ENCODE measurements at regions not wholly inside any gene's neighbourhood (a gene's known extent, or its start where the extent isn't known, plus 50 kb on each side); places are given as distances from the start of the nearest gene placed in this dataset.

DNA sequence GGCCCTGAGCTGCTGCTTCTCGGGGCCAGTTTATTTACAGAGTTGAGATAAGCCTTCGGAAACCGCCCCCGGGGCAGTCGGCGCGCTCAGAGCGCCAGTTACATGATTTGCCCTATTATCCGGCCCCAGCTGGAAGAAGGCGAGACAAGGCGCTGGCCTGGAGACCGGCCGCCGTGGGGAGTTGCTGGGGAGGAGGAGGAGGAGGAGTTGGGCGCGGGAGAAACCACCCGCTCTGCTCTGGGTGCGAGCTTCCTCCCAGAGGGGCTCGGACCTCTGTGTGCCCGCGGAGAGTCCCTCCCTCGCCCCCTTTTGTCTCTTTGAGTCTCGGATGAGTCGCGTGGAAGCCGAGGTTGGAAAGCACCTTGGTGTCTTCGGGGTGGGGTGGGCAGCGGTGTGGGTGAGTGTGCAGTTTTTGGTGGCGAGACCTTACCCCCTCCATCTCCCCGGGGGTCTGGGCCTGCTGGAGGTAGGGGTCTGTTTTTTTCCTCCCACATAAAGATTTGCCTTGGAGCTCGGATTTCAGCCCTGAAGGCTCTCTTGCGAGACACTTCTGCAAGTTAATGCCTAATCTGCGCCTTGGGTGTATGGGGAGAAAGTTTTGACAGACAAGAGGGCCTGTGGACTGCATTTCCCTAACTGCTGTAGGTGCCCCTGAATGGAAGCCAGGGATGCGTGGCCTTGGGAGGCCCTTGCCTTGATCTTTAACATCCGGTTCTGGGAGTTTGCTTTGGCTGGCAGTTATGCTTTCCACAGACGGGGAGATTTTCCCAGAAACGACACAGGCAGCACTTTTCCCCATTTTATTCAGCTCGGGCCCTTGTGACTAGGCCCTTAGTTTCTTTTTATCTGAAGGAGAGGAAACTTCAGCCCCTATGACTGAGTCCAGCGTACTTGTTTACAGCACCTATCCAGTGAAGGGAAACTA lies 80.0 kb downstream of the NDUFS5 start:
- intact Hi-C loops (cut with DNase I) = no loop called here
- peak; percentile 59 for DNase-seq
- ATAC-seq (ENCODE audit: poor library complexity) = peak; percentile 26

- DNase-seq (no peak), ATAC-seq (ENCODE audit: poor library complexity) (no peak)
- intact Hi-C loops (cut with DNase I) = no loop called here
These were observed 80.7 kb downstream of the NDUFS5 start for GRCh38 chr1:39106801-39107327.

DNA sequence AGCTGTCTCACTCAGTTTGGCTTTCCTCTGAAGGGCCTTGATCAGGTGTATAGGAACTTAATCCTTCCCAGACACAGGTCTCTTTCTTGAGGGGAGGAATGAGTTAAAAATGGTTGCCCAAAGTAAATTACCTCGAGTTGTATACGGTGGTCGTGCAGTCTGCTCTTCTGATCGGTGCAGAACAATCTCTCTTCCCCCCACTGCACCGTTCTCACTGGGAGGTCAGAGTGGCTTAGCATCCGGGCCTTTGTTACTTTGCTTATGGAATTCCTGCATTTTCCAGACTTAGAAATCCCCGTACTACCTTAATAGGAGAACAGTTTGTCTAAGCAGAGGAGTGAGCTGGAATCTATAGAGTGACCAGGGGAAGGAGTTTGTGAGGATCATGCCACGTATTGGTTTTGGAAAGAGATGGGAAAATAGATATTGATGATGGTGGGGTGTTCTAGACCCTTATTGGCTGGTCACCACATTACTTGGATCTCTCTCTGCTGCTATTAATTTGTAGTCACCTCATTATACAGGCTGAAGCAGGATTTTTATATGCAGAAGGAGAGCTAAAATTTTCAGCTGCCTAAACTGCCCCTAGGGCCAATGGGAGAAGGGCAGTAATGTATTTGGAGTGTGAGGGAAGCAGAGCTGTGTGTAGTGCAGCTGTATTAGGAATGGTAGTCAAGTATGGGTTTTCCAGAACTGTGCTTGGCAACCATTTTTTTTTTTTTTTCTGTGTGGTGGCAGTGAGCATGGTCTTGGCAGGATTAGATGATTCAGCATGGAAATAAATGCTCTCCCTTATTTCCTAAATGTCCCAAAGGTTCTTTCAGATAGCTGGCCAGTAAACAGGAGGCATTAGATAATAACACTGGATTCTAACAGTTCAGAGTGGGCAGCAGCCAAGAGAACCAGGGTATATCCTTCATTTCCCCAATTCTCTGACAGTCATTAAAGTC lies 81.5 kb downstream of the NDUFS5 start:
- intact Hi-C loops (cut with DNase I) = no loop called here
- ATAC-seq (ENCODE audit: poor library complexity) = no peak
- no peak for DNase-seq

DNA sequence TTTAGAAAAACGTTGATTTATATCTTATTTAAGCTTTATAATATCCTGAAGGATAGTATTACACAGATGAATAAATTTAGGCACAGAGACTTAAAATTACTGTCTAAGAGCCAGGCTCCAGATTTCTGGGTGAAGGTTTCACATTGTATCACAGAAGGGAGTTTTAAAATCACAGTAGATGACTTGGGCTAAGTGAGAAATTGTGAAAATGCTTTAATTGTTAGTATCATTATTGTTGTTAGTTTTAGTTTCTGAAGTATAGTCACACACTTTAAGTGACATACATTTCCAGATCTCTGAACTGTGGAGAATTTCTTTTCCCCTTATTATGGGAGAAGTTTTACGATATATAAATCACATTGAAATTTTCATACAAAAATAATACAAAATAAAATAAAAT lies 83.5 kb downstream of the NDUFS5 start:
- intact Hi-C loops (cut with DNase I) = no loop called here
- DNase-seq (no peak), ATAC-seq (ENCODE audit: poor library complexity) (no peak)

GRCh38 chr1:39110325-39110851 lies 84.2 kb downstream of the NDUFS5 start:
- intact Hi-C loops (cut with DNase I) = no loop called here

GRCh38 chr1:39110882-39111281 lies 84.7 kb downstream of the NDUFS5 start:
- DNase-seq (no peak), ATAC-seq (ENCODE audit: poor library complexity) (no peak)
- intact Hi-C loops (cut with DNase I) = no loop called here

More at GRCh38 chr1:39110325-39110851, 84.2 kb downstream of the NDUFS5 start:
- ATAC-seq (ENCODE audit: poor library complexity) (peak; percentile 62), DNase-seq (no peak)

- intact Hi-C loops (cut with DNase I) = no loop called here
- DNase-seq (no peak), ATAC-seq (ENCODE audit: poor library complexity) (no peak)
These were observed 87.1 kb downstream of the NDUFS5 start for GRCh38 chr1:39113109-39113743.

- intact Hi-C loops (cut with DNase I) = no loop called here
- DNase-seq (no peak), ATAC-seq (ENCODE audit: poor library complexity) (peak; percentile 22)
These were observed 89.0 kb upstream of the MACF1 start for GRCh38 chr1:39115271-39116110.

GRCh38 chr1:39116116-39116607 lies 88.3 kb upstream of the MACF1 start:
- DNase-seq (no peak), ATAC-seq (ENCODE audit: poor library complexity) (no peak)
- intact Hi-C loops (cut with DNase I) = no loop called here

DNA sequence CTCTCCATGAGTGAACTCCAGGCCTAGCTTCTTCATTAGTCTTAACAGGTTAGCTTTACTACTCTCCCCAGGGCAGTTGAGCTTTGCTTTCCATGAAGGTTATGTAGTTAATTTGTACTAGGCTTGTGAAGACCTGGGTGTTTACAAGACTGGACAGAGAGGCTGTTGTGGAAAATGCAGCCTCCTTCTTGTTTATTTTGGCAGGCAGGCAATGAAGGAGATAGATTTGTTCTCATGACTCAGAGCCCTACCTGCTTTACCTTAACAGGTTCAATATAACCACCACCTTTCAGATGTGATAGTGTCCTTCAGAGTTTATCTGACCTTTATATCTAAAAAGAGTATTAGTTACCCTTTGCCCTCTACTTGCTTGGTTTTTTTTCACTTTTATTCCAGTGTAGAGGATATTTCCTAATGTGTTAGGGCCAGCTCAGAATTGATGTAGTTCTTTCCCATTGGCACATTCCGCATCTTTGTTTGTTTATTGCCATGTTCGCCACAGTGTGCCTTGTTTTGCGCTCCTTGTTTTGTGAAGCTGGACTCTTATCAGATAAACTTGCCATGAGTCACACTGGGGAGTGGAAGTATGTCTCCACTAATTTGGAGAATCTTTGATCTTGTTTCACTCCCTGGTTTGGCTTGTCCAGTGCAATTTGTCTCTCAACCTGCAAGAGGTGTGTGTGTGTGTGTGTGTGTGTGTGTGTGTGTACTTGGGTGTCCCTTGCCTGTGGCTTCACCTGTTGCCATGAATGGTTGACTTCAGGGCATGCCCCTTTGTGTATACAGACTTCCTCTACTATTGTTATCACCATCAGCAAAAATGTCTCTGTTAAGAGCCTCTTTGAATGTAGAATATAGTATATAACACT lies 87.4 kb upstream of the MACF1 start:
- ATAC-seq (ENCODE audit: poor library complexity) = no peak
- intact Hi-C loops (cut with DNase I) = no loop called here
- no peak for DNase-seq

- intact Hi-C loops (cut with DNase I) = no loop called here
- no peak for ATAC-seq (ENCODE audit: poor library complexity)
These were observed 86.5 kb upstream of the MACF1 start for GRCh38 chr1:39117899-39118450.

DNA sequence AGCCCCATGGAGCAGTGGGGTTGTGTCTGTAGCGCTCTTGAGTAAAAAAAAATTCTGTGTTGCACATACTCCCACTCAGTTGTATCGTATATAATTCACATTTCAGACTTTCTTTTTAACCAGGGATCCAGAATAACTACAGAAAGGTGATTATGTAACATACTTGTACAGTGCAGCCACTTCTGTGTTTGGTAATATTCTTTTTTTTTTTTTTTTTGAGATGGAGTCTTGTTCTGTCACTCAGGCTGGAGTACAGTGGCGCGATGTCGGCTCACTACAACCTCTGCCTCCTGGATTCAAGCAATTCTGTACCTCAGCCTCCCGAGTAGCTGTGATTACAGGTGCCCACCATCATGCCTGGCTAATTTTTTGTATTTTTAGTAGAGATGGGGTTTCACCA lies 82.4 kb upstream of the MACF1 start:
- no peak for DNase-seq
- no peak for ATAC-seq (ENCODE audit: poor library complexity)
- intact Hi-C loops (cut with DNase I) = no loop called here

More at GRCh38 chr1:39117899-39118450, 86.5 kb upstream of the MACF1 start:
- DNase-seq = no peak

DNA sequence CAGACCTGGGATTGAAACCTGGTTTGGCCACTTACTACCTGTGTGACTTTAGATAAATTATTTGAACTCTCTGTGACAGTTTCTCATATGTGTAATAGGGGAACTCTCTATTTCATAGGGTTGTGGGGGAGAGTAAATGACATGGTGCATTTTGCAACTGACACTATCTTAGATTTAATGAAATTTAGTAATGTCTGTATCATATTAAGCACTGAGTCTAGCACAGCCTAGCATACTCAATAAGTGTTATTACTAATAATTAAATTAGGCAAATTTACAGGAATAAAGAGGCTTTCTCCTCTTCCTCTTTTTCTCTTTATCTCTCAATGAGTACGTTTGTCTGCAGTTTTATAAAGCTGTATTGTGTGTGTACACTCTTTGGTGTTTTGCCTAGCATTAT lies 80.2 kb upstream of the MACF1 start:
- DNase-seq = no peak
- no peak for ATAC-seq (ENCODE audit: poor library complexity)
- intact Hi-C loops (cut with DNase I) = no loop called here

DNA sequence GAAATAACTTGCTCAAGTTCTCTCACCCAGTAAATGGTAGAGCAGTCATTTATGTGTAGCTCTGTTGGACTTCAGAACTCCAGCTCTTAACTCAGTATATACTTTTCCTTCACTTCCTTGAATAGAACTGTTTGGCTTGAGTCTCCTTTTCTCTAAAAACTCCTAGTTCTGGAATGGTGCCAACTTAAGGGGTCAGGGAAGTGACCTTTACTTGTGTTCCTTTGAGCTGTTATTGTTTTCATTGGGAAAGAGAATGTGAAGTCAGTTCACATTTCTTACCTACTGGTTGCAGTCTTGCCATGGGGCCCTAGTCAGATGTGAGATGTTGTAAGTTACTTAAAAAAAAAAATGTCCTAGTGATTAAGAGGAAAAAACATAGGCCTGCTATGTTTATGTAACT lies 77.0 kb upstream of the MACF1 start:
- DNase-seq = no peak
- intact Hi-C loops (cut with DNase I) = no loop called here
- ATAC-seq (ENCODE audit: poor library complexity) = peak; percentile 32

DNA sequence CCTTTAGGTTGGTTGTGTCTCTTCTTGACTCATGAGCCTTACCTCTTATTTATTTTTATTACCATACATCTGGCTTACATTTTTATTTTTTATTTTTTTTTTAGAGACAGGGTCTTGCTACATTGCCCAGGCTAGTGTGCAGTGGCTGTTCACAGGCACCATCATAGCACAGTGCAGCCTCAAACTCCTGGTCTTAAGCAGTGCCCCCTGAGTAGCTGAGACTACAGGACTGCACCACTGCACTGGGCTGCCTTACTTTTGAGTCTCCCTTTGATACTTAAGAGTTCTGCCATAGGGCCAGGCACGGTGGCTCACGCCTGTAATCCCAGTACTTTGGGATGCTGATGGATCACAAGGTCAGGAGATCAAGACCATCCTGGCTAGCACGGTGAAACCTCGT lies 76.4 kb upstream of the MACF1 start:
- DNase-seq (no peak), ATAC-seq (ENCODE audit: poor library complexity) (no peak)
- intact Hi-C loops (cut with DNase I) = no loop called here

GRCh38 chr1:39128959-39129358 lies 75.5 kb upstream of the MACF1 start:
- ATAC-seq (ENCODE audit: poor library complexity) (no peak), DNase-seq (no peak)
- intact Hi-C loops (cut with DNase I) = no loop called here
